Hepatic stellate cell (primary cell): ENCODE measurements at regions not wholly inside any gene's neighbourhood (a gene's known extent, or its start where the extent isn't known, plus 50 kb on each side); places are given as distances from the start of the nearest gene placed in this dataset.

Experiments
- DNase-seq: peaks from one replicate; pipeline ENCODE4 v3.0.0; 2011; ENCODE audit warnings: low spot score

DNA sequence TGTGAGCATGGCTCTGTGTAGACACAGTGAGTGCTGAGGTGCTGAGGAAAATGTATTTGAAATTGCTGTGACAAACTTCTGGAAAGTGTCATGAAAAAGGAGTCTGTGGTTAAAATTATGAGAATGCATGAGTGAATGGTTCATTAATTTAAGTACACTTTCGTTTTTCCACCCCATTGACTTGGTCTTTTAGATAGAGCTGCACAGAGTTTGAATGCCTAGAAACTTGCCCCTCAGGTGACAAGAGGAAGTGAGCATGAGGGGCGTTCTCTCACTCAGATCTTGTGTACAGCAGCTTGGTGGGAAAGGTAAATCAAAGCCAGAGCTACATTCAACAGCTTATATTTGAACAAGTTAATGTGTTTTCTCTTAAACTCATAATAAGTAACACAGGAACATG is 296.8 kb downstream of the WDR72 start:
- no peak for DNase-seq

DNA sequence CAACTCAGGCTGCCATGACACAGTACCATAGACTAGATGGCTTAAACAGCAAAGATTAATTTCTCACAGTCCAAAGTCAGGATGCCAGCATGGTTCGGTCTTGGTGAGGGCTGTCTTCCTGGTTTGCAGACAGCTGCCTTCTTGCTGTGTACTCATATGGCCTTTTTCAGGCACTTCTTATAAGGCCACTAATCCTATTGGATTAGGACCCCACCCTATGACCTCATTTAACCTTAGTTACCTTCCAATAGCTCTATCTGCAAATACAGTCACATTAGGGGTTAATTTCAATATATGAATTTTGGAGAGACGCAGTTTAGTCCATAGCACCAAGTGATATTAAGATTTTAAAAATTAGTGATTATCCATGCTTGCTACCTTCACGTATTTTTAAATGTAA is 297.8 kb downstream of the WDR72 start:
- no peak for DNase-seq

DNA sequence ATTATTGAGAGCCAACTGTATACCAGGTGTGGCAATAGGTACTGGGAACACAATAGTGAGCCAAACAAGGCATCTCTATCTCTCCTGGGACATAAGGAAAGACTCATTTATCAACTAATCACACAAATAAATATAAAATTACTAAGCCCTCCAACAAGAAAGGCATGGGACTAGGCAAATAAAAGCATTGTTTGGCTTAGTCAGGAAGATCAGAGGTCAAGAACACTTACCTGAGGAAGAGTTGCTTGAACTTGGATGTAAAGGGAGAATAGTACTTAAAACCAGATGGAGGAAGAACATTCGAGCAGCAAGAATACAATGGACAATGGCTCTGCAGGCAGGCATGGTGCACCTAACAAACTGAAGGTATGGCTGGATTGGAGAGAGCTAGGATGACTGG is 300.7 kb downstream of the WDR72 start:
- DNase-seq = no peak

DNA sequence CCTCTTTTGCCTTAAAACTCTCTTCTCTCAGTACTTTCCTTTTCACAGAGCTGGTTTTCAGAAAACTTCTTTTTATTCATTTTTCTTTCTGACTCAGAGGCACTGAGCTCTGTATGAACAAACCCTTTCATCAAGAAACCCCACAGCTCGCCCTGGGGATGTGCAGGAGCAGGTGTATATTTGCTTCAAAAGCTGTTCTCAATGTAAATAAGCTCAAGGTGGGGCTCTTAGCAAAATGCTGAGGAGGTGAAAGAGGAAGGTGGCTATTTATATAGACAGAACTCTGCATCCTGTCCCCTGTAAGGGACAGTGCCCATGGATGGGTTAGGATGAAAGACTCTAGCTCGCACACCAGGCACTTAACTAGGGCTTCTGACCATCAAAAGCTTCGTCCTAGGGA is 302.0 kb downstream of the WDR72 start:
- DNase-seq = no peak

DNA sequence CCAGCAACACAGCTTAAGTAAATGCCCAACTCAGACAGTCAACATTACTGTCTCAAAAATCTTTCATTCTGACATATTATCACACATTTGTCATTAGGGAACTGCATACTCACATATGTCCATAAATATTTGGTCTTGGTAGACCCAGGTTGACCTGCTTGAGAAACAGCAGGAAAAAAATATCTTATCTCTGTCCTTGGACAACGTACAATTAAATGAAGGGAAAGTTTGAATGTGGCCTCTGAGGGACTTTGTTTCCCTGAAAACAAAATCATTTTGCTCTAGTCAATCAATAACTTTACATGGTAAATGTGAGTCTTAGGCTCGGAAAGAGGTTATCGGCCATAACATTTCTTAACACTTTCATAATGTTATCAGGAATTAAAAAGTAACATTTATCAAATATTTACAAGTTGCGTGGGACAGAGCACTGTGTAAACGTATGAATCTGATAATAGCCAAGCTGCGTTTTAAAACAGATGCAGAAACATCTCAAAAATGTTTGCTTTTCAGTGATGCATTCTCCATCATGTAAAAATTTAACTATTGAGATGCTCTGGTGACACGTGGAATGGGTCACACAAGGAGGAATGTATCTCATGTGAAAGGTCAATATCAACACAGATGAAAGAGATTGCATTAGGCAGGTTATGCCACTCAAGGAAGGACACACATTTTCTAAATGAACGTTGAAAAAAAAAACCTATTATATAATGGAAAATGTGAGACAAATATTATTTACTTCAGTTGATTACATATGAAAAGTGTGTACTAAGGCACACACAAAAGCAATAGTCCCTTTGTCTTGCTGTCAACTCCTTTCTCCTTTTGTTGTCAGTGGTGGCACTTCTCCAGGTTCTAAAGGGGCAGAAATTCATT is 304.4 kb downstream of the WDR72 start:
- no peak for DNase-seq

DNA sequence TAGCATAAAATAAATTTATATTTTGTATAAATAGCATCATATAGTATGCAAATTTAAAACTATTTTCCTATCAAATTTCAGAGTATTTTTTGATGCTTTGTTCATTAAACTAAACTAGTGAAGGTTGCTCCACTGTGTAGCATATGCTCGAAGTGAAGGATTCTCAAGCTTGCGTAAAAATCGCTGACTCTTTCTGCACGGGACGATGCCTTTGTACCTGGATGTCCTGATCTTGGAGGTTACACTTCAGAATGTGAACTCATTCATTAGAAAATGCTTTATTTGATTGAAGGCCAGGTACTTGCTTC is 305.0 kb downstream of the WDR72 start:
- DNase-seq = no peak

DNA sequence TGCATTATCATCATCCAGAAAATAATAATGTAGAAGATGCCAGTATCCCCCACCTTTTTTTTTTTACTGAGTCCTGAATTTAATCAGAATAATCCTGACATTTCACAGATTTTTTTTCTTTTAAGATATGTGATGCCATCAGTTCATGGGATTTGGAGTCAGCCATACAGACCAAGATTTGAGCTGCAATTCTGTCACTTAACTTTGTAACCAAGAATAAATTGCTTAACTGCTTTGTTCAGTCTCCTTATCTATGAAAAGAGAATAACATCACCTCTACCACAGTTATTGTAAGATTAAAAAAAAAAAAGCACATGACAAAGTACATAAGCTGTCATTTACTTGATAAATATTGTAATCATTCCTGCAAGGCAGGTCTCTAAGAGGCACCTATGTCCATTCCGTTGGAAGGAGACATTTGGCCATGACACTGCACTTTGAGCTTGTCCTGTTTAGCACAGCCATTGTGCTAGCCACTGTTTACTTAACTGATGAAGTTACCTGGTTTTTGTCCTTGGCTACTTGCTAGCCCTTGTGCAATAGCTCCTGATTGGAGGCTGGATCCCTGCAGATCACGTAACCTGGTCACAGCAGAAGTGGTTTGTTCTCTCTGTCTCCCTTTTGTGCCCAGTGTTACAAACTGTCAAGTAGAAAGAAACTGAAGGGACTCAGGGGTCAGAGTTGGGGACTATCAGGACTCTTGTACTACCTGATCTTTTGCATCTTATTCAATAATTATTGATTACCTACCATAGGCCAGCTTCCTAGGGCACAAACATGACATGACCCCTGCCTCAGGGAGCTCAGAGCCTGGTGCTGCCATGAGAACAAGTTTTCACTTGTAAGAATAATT is 306.0 kb downstream of the WDR72 start:
- DNase-seq = no peak

DNA sequence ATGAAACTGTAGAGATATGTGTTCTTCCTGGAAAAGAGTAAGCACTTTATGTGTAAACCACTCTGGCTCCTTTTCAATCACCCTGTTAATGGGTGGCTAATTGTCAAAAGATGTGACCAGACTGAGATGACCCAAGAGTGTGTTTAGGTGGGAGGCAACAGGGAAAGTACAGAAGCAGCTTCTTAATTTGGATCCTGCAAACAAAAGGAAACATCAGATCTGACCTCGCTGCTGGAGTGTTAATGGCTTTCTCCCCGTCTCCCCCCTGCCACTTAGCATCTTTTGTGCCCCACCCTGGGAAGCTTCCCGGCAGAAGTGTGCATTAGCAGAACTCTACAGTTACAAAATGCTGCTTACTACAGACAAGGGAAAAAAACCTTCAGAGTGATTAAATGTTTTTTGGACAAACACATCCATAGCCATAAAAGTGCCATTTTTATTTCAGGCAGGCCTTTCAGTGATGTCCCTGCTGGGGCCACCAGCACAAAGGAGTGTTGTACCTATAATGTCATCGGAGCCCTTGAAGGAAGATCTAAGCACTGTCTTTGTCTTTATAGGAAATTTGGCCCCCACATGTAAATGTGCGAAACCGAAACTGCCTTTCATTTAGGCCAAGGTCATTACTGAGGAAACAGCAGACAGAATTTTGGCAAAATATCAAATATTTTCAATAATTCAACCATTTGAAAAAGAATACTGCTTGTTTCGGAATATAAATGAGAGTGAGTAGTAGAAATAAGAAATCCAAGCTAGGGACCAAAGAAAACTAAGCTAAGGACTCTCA is 311.0 kb downstream of the WDR72 start:
- no peak for DNase-seq

DNA sequence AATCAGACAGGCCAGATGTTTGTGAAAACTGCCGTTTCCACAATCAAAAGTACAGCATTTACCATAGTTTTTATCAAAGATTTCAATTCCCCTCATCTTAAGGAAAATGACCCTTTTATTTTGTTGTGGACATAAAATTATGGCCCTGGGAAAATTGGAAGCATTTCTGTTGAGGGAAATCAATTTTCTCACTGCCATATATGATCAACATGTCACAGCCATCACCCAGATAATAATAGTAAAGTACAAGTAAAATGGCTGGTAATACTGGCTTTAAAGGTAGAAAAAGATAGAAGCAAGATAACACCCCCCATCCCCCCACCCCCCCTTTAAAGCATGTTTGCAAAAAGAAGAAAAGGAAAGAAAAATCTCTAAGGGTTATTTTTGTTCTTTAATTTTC is 311.7 kb downstream of the WDR72 start:
- DNase-seq = no peak

DNA sequence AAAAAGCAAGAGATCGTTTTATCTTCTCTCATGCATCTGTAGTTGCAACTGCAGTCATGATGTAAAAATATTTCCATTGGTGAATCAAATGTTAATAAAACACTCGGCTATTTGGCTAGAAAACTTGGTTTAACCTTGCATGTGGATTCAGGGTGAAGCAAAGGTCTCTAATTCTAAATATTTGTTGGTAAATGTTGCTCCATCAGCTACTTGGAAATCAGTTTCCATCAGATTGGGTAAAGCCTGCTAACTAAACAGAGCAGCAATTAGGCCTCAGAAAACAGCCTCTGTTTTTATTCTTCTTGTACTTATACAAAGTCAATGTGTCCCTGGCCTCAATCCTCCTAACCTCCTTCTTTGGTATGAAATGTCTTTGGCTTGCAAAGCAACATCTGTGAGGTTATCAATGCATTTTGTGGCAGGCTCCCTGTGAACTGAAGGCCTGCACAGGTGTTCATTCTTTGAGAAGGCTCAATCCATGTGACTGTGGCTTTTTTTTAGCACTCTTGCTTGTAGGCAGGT is 312.3 kb downstream of the WDR72 start:
- DNase-seq = no peak

DNA sequence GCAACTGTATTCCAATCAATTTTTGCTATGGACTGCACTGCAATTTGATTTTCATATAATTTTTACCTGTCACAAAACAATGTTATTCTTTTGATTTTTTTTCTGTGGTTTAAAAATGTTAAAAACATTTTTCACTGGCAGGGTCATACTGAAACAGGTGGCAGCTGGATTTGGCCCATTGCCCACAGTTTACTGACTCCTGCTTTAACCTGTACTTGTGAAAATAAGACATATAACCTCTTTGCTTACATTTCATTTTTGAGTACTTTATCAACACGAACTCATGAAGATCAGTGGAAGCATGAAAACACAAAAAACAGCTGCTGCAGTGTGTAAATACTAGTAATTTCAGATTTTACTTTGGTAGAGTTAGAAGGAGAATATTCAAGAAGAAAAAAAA is 313.1 kb downstream of the WDR72 start:
- DNase-seq = no peak

DNA sequence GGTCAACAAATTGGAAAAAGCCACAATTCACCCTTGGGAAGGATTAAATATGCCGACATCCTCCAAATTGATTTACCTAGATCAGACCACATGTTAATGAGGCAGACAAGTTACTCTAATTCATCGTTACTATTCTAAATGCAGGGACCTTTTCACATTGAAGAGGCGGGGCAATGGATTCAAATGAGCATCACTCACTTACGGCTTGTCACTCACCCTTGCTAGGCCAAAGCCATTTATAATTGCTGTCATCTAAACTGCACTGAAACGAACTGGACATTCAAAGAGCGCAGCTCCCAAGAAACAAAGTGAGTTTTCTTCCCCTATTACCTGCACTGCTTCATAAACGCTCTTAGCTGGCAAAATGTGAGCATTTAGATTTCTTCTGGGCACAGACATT is 313.9 kb downstream of the WDR72 start:
- no peak for DNase-seq

DNA sequence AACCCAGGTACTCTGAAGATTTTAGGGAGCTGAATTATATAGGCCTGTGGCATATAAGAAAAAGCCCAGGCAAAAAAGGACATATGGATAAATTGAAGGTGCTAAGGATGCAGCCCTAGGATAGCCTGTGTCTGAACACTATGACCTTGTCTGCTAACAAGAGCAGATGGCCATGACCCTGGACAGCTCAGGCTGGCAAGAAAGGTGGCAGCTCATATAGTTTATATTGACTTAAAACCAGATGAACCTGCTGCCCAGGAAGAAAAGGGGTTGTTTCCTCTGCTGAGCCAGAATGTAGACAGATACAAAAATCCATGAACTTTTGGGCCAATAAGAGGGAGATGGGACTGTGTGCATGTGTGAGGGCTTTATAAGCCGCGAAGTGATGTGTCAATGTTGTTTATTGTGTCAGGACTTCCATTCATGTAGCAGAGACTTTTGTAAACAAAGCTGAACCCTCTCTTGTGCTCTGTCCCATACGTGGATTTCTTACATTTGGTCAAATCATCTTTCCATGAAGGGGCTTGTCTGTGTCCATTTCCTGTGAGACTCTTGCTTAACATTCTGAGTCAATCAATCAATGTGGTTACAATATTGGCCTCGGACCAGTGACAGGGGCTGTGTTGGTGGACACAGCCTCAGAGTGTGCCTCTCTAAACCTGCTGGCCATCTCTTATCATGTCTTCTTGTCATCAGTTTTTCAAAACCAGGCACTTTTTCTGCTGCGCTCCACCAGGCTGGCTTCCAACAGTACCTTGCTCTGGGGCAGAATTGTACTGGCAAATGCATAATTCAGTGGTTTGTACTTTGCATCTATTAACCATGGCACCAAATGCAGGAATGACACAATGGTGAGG is 321.2 kb downstream of the WDR72 start:
- no peak for DNase-seq

DNA sequence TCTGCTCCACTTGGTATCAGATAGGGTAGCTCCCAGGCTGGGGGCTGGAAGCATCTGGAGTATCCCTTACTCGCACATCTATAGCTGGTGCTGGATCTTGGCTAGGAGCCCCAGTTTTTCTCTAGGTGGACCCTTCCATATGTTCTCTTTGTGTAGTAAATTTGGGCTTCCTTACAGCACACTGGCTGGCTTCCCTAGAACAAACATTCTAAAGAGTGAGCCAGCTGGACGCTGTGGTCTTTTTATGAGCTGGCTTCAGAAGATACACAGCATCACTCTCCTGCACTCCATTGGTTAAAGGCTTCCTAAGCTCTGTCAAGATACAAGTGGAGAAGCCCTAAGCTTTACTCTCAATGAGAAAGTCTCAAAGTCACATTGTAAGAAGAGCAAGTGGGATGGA is 322.1 kb downstream of the WDR72 start:
- no peak for DNase-seq

DNA sequence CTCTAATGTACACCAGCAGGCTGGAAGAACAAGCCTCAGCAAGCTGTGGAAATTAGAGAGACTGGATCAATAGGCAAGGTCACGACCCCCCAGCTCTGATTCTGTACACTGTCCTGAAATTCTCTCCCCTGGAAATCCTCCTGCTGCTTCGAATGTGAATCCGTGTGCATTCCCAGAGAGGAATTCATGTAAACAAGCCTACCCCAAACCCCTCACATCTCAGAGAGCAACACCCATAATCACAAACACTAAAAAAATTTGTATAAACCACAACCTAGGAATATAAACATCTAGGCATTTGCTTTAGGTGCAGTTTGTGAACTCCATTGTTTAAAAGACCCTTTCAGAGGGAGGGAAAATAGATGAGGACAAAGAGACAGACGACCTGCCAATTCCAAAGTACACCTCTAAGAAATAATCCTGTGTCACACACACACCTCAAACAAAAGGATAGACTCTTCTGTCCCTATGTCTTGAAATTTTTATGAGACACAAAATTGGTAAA is 325.2 kb downstream of the WDR72 start:
- DNase-seq = no peak

DNA sequence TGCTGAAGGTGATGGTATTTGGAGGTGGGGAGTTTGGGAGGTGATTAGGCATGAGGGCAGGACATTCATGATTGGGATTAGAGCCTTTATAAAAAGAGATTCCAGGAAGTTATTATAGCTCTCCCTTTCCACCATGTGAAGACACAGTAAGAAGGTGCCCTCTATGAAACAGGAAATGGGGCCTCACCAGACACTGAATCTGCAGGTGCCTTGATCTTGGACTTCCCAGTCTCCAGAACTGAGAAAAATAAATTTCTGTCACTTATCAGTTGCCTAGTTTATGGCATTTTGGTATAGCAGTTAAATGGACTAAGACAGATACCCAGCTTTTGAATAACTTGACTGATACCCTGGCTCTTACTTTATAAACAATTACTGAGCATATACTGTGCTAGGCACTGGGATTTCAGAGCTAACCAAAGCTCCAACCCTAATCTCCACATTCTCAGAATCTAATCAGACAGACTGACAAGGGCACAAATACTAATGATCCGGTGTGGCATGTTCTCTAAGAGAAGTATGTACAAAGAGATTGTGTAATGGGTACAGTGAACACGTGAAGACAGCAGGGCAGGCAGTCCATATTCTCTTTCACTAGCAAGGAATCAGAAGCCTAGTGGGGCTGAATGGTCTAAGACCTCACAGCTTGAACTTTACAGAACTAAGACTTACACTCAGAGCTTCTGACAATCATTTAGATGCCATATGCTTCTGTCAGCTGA is 343.1 kb downstream of the WDR72 start:
- no peak for DNase-seq

DNA sequence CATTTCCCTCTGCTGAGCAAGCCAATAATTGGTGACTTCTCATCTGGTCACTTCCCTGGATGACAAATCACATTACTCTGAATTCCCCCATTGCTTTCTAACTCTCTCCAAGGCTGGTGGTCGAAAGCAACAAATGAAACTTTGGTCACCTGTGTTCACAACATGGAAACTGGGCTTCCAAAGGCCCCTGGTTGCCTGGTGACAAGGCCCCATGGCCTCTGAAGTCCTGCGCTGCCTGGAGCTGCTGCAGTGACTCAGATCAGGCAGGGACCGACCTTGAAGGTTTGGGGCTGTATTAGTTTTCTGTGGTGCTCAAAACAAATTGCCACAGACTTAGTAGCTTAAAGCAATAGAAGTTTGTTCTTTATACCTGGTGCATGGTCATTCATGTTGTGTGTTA is 345.3 kb downstream of the WDR72 start:
- DNase-seq = no peak

DNA sequence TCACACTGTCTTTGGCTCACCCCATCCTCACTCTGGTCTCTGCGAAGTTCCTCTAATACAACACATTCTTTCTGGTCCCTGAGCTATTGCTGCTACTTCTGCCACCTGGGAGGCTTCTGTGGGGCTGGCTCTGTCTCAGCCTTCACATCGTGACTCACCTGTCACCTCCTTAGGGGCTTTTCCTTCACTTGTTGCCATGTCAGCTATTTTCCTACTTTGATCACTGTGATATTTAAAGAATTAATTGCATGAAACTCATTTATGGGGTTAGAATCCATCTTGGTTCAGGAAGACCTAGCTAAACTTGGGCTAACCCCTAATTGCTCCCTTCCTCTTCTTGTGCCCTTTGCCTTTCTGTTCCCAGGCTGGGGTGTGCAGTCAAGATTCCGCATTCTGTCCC is 346.9 kb downstream of the WDR72 start:
- DNase-seq = no peak

DNA sequence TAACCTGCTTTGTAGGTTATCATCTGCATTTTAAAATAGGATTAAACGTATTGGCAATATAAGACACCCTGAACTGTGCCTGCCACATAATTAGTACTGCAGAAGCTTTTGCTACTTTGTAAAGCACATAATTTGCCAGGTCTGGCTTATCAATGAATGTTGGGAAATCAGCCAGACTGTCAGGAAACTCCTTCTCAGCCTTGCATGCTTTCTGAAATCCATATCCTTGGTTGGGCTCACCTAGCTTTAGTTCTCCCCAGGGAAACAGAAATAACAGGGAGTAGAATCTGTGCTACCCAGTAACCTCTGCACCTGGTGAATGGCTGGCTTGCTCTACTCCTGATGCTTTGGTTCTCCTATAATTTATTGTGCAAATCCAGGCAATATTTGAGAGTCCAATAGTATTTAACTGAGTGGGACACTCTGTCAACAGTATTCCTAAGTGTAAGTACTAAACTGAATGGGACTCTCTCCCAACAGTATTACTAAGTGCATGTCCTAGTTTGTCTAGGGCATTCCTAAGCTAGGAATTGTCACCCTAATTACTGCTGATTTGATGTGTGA is 354.5 kb downstream of the WDR72 start:
- no peak for DNase-seq

DNA sequence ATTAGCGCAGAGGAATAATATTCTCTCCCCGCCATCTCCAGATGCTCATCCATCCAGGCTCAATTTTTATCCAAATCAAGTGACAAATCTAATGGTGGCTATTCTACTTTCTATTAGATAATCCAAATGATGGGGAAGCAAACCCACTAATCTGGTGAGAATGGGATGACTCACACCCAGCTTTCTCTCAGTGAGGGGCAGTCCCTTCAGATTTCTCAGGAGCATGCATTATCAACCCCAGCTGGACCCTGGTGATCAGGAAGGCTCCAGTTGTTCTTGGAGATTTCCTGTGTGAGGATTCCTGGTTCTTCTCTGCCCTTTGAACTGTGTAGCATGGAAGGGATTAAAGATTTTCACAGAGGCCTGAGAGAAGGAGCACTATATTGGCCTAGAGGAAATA is 358.0 kb downstream of the WDR72 start:
- DNase-seq = no peak
